T follicular helper cell (primary cell): ENCODE measurements at regions not wholly inside any gene's neighbourhood (a gene's known extent, or its start where the extent isn't known, plus 50 kb on each side); places are given as distances from the start of the nearest gene placed in this dataset.

Experiments
- DNase-seq: peaks from one replicate; pipeline ENCODE4 v3.0.0-alpha.2; 2020; ENCODE audit warnings: low read depth

DNA sequence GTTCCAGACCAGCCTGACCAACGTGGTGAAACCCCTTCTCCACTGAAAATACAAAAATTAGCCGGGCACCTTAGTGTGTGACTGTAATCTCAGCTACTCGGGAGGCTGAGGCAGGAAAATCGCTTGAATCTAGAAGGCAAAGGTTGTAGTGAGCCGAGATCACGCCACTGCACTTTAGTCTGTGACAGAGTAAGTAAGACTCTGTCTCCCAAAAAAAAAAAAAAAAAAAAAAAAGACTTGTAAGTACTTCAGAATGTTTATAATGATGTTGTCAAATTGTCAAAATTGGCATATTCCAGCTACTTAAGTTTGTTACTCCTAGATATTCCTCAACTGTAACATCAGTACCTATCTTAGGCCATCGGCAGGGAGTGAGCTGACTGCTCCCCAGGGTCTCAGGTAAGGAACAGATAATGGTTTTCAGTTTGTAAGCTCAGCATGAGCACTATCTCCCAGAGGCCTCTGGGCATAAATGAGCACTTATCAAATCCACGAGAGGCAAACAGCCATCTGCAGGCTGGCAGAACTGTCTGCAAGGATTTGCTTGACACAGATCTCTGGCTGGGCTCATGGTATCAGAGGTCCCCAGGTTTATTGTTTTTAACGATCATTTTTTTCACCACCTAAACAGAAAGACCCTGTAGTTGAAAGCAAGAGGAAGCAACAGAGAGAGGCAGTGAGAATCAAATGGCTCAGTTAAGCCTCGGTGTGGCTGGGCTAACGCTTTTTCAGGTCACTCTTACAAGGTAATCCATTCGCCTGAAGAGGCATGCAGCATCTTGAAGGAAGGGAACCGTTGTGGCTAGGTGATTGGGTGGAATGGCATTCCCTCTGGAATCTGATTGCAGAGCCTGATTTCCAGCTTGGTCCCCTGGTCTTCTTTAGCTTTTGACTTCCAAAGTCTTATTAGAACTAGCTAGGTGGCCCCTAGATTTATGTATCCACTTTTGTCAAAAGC, 115.9 kb downstream of the LY86 start:
- DNase-seq: no peak

DNA sequence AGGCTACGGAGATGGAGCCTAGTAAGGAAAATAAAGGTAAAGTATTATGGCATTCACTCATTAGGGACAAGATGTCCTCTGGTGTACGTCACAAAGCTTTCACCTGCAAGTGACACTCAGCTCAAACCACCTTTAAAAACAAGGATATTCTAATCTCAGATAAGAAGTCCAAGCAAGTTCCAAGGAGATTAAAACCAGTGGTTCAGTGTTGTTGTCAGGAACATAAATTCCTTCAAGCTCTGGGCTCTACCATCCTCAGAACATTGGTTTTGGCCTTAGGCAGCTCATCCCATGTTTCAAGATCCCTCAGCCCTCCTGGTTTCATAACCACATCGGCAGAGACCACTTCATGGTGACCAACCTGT, 116.5 kb downstream of the LY86 start:
- DNase-seq: no peak

DNA sequence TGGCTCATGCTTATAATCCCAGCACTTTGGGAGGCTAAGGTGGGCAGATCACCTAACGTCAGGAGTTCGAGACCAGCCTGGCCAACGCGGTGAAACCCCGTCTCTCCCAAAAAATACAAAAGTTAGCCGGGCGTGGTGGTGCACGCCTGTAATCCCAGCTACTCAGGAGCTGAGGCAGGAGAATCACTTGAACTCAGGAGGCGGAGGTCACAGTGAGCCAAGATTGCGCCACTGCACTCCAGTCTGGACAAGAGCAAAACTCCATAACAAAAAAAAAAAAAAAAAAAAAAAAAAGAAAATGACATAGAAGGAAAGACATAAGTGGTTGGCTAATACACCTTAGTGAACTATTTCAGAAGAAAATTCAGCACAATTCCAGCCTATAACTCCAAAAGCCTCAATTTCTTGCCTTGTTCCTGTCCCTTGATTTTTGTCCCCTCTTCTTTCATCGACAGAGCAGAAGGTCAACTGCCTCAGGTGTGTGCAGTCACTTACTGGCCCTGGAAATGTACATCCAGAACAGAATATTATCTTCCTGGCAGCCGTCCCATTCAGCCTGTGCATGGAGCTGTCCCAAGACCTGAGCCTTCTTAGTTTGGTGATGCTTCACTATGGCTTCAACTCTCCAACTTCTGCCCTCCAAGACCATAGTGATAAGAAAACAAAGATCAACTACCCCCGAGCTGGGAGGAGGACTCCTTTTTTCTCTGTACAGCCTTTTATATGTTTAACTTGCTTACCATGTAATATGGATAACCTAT, 117.6 kb downstream of the LY86 start:
- DNase-seq: no peak

DNA sequence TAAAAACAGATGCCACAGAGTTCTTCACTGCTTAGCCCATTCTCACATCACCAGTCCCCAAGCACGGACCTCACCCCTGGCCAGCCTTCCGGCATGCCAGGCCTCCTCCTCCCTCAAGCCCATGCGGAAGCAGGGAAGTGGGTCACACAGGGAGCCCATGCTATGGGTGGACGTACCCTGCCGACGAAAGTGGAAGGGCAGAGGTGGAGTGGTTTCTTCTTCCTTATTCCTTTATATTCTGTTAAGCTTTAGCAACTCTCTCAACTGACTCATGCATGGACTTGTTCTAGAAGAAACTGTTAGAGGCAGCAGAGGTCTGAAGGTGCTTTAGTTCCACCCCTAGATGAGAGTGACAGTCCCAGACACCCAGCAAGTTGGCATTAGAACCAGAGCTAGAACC, 118.6 kb downstream of the LY86 start:
- DNase-seq: no peak

DNA sequence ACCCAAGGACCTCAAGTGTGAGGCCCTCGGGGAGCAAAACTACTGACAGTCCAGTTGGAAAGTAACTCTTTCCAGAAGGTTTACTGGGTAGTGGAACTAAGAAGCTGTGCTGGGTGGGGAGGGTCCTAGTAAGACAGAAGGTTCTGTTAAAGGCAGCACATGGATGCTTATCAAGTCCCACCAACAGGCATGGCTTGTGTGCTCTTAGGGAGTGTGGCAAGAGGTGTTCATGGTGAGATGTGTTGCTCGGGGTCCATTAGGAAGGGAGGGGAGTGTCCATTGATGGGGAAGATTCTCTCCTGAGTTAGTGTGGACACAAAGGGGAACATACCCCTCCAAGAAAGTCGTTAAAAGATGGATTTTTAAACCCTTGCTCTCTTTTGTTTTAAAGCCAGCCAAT, 120.6 kb downstream of the LY86 start:
- no peak for DNase-seq

DNA sequence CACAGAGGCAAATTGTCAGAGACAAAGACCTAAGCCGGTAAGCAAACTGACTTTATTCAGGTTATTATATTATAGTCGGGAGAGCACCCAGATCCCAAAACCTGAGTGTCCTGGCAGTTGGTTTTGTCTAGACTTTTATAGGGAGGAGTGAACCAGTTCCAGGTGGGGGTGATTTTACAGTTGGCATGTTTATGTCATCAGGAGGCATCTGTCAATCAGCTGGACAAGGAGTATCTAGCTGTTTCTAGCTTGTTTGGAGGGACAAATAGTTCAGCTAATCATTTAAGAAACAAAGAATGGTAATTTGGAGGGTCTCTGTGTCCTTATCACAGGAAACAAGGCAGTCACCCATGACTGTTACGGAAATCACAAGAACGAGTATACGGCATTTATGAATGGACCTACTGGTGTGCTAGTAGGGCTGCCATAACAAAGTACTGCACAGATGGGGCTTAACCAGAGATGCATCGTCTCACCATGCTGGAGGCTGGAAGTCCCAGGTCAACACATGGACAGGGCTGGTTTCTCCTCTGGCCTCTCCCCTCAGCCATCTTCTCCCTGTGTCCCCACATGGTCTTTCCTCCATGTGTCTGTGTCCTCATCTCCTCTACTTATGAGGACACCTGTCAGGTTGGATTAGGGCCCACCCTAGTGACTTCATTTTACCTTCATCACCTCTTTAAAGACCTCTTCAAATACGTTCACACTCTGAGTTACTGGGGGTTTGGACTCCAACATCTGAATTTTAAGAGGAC, 122.7 kb downstream of the LY86 start:
- DNase-seq: no peak

DNA sequence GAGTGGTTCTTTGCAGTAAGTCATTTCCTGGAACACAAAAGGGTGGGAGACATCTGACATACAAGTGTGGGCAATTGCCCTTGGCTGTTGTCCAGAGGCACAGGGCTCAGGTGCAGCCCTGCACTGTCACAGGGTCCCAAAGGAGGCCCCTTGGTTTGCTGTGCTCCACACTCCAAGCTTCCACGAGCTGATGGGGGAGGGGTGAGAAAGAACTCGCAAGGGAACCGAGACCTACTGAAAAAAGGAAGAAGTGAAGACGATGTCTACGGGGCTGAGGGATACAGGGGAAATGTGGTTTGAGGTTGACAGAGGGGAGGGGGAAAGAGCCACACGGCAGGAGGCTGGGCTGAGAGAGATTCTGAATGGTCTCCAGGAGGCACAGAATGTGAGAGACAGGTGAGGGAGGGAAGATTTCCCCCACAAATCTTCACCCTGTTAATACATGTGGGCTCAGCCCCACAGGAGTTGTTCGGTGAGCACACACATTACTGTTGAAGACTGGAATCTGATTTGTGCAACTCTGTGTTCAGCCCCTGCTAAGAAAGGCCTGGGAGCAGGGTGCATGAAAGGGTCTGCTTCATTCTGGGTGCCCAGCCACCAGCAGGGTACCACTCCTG, 123.4 kb downstream of the LY86 start:
- DNase-seq: no peak

DNA sequence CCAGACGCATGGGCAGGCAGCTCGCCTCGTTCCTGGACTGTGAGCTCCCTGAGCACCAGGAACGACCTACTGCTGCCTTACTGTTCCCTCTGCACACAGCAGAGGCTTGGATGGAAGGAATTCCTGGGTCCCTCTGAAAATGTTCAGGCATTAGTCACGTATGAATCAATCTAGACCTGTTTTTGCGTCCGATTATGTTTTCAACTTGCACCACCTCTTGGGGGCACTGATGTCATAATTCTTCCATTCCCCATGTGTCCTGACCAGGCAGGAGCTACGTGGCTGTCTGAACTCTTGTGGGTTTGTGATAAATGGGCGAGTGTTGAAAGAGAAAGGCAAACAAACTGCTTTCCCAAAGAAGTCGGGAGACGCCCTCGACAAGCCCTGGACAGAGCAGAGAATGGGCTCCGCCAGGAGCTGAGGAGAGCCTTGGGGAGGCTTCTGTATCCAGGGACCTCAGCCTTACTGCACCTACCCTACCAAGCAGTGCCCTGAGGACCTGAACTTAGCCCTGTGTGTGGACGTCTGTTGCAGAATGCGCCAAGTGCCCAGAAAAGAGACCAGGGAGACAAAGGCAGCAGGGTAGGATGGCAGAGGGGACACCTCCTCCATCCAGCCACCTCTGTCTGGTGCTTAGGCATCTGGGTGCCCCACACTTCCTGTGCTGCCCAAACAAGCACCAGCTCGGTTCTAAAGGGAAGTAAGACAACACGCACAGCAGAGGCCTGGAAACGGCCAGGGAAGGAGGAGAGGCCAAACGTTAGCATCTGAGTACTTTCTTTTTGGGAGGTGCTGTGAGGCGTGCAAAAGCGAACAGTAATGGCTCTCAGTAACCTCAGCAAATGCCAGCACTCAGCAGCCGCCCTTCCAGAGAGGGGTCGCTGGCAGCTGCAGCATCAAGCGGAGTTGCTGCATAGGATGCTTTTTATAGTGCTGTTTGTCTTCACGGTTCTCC, 124.2 kb downstream of the LY86 start:
- no peak for DNase-seq

DNA sequence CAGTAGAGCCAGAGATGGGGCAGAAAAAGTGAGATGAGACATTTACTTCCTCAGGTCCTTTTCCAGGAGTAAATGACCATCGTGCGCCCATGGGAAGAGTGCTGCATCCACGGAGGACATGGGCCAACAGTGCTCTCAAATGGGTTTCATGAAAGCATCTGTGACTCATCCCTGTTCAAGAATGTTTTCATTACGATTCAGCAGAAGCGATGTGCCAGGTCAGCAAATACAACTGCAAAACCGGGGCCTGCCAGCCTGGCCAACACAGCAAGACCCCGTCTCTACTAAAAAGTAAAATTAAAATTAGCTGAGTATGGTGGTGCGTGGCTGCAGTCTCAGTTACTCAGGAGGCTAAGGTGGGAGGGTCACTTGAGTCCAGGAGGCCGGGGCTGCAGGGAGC, 125.1 kb downstream of the LY86 start:
- no peak for DNase-seq

DNA sequence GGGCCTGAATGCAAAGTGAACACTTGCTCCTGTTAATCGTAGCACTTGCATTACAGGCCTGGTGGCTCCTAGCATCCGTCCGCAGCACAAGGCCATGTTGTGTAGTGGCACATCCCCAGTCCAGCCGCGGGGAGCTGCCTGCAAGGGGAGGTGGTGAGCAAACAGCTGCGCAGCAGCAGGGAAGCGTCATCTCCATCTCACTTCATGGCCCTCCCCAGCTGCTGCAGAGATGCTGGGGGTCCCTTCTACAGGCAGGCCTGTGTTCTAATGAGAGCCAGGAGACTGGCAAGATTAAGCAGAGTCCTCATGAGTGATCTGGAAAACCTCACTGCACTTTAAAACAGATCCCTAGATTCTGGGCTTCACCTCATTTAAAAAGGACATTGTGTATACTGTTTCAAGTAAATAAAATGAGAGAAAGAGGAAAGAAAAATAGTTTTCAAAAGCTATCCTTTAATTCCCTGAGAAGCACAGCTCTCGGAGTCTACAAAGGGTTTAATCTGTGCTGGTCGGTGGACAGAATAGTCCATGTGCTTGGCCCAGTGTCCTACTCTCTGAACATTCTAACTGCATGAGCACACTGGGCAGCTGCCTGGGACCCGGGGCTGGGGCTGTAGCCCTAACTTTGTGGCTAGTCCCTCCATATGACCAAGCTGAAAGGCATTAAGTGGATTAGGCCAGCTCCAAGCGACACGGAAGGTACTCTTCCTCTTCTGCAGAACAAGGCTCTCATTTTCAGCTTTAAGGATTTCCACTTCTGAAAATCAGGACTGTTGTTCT, 125.8 kb downstream of the LY86 start:
- DNase-seq: no peak

DNA sequence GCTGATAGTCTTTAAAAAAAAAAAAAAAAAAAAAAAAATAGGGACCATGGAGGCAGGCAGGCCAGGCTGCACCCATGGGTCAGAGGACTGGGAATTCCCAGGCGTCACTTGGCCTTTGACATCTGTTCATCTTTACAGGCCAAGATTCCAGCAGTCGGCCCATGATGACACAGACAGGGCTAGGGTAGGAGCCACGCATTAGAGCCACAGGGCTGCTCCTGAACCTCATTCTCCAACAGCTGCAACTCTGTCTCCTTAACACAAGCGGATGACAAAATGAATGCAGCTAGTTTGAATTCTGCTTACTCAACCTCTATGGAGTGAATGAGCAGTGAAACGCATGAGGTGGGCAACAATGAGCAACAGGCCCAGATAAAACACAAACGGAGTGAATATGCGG, 126.4 kb downstream of the LY86 start:
- DNase-seq: no peak

DNA sequence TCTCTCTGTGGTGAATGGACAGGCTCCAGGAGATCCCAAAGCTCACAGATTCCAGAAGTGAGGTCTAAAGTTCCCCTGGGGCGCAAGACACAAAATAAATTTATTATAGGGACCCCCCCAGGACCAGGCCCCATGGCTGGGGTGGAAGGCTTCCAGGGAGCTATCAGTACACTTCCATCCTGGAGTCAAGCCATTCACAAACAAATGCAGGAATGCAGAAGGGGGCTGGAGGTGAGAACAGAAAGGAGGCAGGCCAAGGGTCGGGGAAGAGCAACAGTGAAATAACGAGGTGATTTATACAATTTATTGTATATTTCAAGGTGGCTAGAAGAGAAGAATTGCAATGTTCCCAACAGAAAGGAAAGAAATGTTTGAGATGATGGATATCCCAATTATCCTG, 126.9 kb downstream of the LY86 start:
- DNase-seq: no peak

DNA sequence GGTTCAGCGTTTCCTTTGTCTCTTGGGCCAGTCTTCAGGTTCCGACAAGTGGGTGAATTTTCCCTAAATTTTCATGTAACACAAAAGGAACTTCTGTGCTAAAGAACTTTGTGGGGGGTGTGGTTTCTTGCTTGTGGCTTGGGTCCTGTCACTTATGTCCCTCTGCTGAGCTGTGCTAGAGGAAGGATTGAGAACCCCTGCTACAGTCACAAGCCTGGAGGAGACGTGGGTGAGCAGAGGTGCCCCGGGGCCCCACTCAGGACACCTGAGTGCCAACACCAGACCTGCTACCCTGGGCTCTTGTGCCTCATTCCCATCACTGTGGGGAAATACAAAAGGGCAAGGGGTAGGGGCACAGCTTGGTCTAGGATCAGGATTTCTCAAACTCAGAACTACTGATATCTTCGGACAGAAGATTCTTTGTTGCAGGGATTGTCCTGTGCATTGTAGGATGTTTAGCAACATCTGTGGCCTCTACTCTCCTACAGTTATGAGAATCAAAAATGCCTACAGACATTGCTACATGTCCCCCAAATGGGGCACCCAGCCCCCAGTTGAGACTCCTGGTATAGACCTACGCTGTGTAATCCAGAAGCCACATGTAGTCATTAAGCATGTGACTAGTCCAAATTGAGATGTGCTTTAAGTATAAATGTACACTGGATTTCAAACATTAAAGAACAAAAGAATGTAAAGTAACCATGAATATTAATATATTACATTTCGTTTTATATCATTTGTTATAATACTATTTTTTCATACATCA, 128.7 kb downstream of the LY86 start:
- no peak for DNase-seq

DNA sequence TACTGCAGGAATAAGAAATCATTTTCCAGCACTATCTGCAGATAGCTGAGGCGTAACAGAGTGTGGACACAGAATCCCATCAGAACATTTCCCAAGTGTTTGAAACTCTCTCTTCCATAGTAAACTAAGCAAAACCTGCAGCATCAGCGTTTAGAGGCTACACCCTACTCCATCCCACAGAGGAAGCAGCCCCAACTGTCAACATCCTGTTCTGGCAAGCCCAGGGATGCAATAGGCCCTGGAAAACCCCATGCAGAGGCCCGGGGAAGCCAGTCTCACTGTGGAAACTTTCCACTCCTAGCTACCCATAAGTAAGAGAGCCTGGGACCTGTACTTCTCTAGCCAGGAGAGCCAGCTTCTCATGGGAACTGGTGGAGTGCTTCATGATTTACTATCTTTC, 129.4 kb downstream of the LY86 start:
- no peak for DNase-seq

DNA sequence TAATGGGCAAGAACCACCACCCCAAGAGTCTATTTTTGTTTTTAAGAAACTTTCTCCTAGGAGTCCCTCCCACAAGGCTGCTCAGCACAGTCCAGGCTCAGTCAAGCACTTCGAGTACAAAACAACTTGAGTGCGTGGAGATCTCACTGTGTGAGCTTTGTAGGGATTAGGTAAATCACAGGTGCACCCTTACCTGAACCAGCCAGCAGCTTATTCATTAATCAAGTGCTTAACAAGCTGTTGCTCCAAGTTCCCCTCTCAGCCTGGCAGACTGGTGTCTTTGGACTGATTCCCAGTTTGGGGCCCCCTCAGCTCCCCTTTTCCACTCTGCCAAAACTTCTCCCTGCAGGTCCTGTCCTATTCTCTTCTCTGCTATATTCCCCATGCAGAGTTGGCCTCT, 133.1 kb downstream of the LY86 start:
- no peak for DNase-seq

DNA sequence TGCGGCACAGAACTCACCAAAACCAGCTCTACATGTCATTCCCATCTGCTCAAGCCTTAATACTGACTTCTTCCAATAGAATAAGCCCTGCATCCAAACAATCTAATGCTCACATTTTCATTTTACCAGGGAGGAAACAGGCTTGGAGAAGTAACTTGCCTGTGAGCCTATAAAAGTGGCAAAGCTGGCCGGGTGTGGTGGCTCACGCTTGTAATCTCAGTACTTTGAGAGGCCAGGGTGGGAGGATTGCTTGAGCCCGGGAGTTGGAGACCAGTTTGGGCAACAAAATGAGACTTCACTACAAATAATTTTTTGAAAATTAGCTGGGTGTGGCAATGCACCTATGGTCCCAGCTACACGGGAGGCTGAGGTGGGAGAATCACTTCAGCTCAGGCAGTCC, 133.7 kb downstream of the LY86 start:
- DNase-seq: no peak

DNA sequence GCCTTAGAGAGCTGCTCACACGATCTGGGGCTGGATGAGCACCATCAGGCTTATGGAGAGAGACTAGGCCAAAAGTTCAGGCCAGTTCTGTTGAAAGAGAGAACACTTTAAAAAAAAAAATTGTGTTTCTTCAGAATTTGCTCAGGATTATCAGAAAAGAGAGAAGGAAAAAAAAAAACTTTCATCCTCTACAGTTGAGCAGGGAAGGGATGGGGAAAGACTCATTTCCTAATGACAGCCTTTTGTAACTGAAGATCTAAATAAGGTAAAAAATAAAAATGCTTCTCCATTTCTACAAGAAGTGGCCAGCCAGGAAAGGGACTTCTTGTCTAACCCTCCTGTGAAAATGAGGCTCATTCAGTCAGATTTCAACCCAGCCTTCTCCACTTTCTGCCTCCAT, 134.8 kb downstream of the LY86 start:
- DNase-seq: no peak

DNA sequence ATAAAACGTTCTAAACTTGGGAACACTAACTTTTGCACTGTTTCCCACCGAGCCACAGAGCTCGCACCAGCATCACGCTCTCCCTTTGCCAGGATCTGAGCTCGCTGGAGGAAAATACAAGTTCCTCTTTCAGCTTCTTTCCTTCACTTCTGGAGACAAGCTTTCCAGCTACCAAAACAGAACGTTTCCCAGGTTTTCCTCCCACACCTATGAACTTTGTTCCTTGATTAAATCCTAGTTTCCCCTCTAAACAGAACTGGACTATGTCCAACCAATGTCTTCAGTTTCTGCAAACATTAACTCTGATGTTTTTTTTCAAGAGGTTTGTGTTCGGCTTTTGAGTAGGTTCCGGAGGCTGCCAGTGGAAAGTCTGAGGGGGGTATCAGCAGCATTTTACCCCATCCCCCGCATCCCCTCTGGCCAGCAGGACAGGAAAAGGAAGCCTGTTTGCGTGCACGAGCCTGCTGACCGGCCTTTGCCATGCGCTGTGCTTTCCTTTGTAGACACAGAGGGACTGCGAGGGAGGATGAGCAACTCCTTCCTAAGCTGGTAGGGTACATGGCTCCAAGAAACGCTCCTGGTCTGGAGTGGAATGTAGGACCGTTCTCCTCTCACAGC, 135.5 kb downstream of the LY86 start:
- DNase-seq: no peak
